ENCODE measurements at regions not wholly inside any gene's neighbourhood (a gene's known extent, or its start where the extent isn't known, plus 50 kb on each side); places are given as distances from the start of the nearest gene placed in this dataset.

- no peak for TF ChIP-seq CTCF (IDR thresholded peaks at IDR 0.05)
Measured at GRCh38 chr11:98952107-98952506, 68.6 kb upstream of the CNTN5 start.

GRCh38 chr11:98955551-98955950, 65.2 kb upstream of the CNTN5 start:
- Mint-ChIP-seq H3K27me3 (no peaks in the 10 kb centered on the region), H3K4me3 (no peak overlapping the region), H3K36me3 (ENCODE audit: low read depth) (no peaks in the 10 kb centered on the region), H3K4me1 (ENCODE audit: low read depth) (no peaks in the 10 kb centered on the region), H3K27ac (no peak overlapping the region), H3K9me3 (peaks cover 6% of the 10 kb centered on the region)
- CTCF ChIA-PET = no interaction called here
- TF ChIP-seq CTCF (IDR thresholded peaks at IDR 0.05) = no peak
- no peak for ATAC-seq
- intact Hi-C loops (cut with micrococcal nuclease) = no loop called here
- DNase-seq = no peak
- POLR2A ChIA-PET = no interaction called here

More at GRCh38 chr11:98952107-98952506, 68.6 kb upstream of the CNTN5 start:
- ATAC-seq = no peak
- ChIA-PET POLR2A (no interaction called here), CTCF (interaction anchor here (1.0 kb wide), 1 partner anchor 64 kb away, joined by 3 read pairs; no protein-coding TSS in a partner anchor)
- Mint-ChIP-seq H3K4me3 (no peak overlapping the region), H3K27me3 (no peaks in the 10 kb centered on the region), H3K36me3 (ENCODE audit: low read depth) (no peaks in the 10 kb centered on the region), H3K9me3 (peaks cover 4% of the 10 kb centered on the region), H3K4me1 (ENCODE audit: low read depth) (no peaks in the 10 kb centered on the region), H3K27ac (no peak overlapping the region)
- no peak for DNase-seq
- intact Hi-C loops (cut with micrococcal nuclease) = no loop called here

GRCh38 chr11:98964146-98964545, 56.6 kb upstream of the CNTN5 start:
- H3K27ac Mint-ChIP-seq = no peak overlapping the region
- peaks cover 3% of the 10 kb centered on the region for H3K9me3 Mint-ChIP-seq
- H3K4me1 Mint-ChIP-seq (ENCODE audit: low read depth) = no peaks in the 10 kb centered on the region
- ChIA-PET CTCF (no interaction called here), POLR2A (no interaction called here)
- ATAC-seq (no peak), DNase-seq (no peak)
- no peak for TF ChIP-seq CTCF (IDR thresholded peaks at IDR 0.05)
- H3K4me3 Mint-ChIP-seq = no peak overlapping the region
- intact Hi-C loops (cut with micrococcal nuclease) = no loop called here
- H3K36me3 Mint-ChIP-seq (ENCODE audit: low read depth) = no peaks in the 10 kb centered on the region
- no peaks in the 10 kb centered on the region for H3K27me3 Mint-ChIP-seq

GRCh38 chr11:98965358-98965757, 55.4 kb upstream of the CNTN5 start:
- POLR2A ChIA-PET = no interaction called here
- Mint-ChIP-seq H3K36me3 (ENCODE audit: low read depth) (no peaks in the 10 kb centered on the region), H3K4me3 (no peak overlapping the region), H3K27me3 (no peaks in the 10 kb centered on the region), H3K9me3 (peaks cover 2% of the 10 kb centered on the region), H3K27ac (no peak overlapping the region), H3K4me1 (ENCODE audit: low read depth) (no peaks in the 10 kb centered on the region)
- no peak for ATAC-seq
- no peak for DNase-seq
- CTCF ChIA-PET = no interaction called here
- intact Hi-C loops (cut with micrococcal nuclease) = no loop called here
- TF ChIP-seq CTCF (IDR thresholded peaks at IDR 0.05) = no peak

GRCh38 chr11:98965775-98966174, 55.0 kb upstream of the CNTN5 start:
- Mint-ChIP-seq H3K9me3 (peaks cover 2% of the 10 kb centered on the region), H3K4me3 (no peak overlapping the region), H3K27ac (no peak overlapping the region), H3K27me3 (no peaks in the 10 kb centered on the region), H3K4me1 (ENCODE audit: low read depth) (no peaks in the 10 kb centered on the region), H3K36me3 (ENCODE audit: low read depth) (no peaks in the 10 kb centered on the region)
- intact Hi-C loops (cut with micrococcal nuclease) = no loop called here
- TF ChIP-seq CTCF (IDR thresholded peaks at IDR 0.05) = no peak
- POLR2A ChIA-PET = no interaction called here
- no peak for ATAC-seq
- CTCF ChIA-PET = no interaction called here
- DNase-seq = no peak
